ENCODE measurements at regions not wholly inside any gene's neighbourhood (a gene's known extent, or its start where the extent isn't known, plus 50 kb on each side); places are given as distances from the start of the nearest gene placed in this dataset.

- Mint-ChIP-seq H3K36me3 (no peaks in the 10 kb centered on the region), H3K9me3 (no peaks in the 10 kb centered on the region), H3K4me1 (no peaks in the 10 kb centered on the region), H3K4me3 (no peak overlapping the region), H3K27me3 (ENCODE audit: low read depth) (no peaks in the 10 kb centered on the region), H3K27ac (no peak overlapping the region)
- TF ChIP-seq ZNF281 (CRISPR knock-in tag; IDR thresholded peaks at IDR 0.05), result no peak
- no peak for TF ChIP-seq FOXK1 (CRISPR knock-in tag; IDR thresholded peaks at IDR 0.05)
- no peak for TF ChIP-seq NFYB (CRISPR knock-in tag; conservative IDR thresholded peaks at IDR 0.05; ENCODE audit: low read depth)
- TF ChIP-seq TEAD4 (CRISPR knock-in tag; IDR thresholded peaks at IDR 0.05), result no peak
- TF ChIP-seq MXD4 (CRISPR knock-in tag; IDR thresholded peaks at IDR 0.05; ENCODE audit: borderline replicate concordance), result no peak
- TF ChIP-seq ZNF263 (CRISPR knock-in tag; IDR thresholded peaks at IDR 0.05; ENCODE audit: low read depth), result no peak
- TF ChIP-seq ZNF425 (CRISPR knock-in tag; conservative IDR thresholded peaks at IDR 0.05), result no peak
- no peak for TF ChIP-seq STAT6 (CRISPR knock-in tag; conservative IDR thresholded peaks at IDR 0.05; ENCODE audit: low read depth)
- TF ChIP-seq ZNF416 (CRISPR knock-in tag; IDR thresholded peaks at IDR 0.05), result no peak
- no peak for TF ChIP-seq TEAD1 (CRISPR knock-in tag; IDR thresholded peaks at IDR 0.05)
- POLR2A ChIA-PET, result no interaction called here
- DNase-seq (ENCODE audit: low spot score) (no peak), ATAC-seq (no peak)
- CTCF ChIA-PET, result no interaction called here
Observed at GRCh38 chrX:137387646-137388045, 178.3 kb upstream of the ZIC3 start.

GRCh38 chrX:137366018-137366633 is 199.8 kb upstream of the ZIC3 start:
- no peaks in the 10 kb centered on the region for H3K4me1 Mint-ChIP-seq
- no peak overlapping the region for H3K4me3 Mint-ChIP-seq
- ATAC-seq, result no peak
- no peak overlapping the region for H3K27ac Mint-ChIP-seq
- CTCF ChIA-PET, result no interaction called here
- POLR2A ChIA-PET, result no interaction called here
- no peak for DNase-seq (ENCODE audit: low spot score)
- no peaks in the 10 kb centered on the region for H3K9me3 Mint-ChIP-seq
- H3K27me3 Mint-ChIP-seq (ENCODE audit: low read depth), result no peaks in the 10 kb centered on the region
- no peaks in the 10 kb centered on the region for H3K36me3 Mint-ChIP-seq
- TF ChIP-seq ZNF263 (CRISPR knock-in tag; IDR thresholded peaks at IDR 0.05; ENCODE audit: low read depth) (no peak), FOXP1 (CRISPR knock-in tag; IDR thresholded peaks at IDR 0.05; ENCODE audit: borderline replicate concordance) (no peak), IRF2 (CRISPR knock-in tag; IDR thresholded peaks at IDR 0.05; ENCODE audit: borderline replicate concordance, low read depth) (no peak), SMAD4 (CRISPR knock-in tag; IDR thresholded peaks at IDR 0.05) (no peak), PREB (CRISPR knock-in tag; IDR thresholded peaks at IDR 0.05; ENCODE audit: borderline replicate concordance) (no peak), FOXK1 (CRISPR knock-in tag; IDR thresholded peaks at IDR 0.05) (no peak), ZMAT4 (CRISPR knock-in tag; IDR thresholded peaks at IDR 0.05) (no peak), IRF1 (CRISPR knock-in tag; IDR thresholded peaks at IDR 0.05) (no peak), ATF6 (CRISPR knock-in tag; IDR thresholded peaks at IDR 0.05) (no peak), ZNF281 (CRISPR knock-in tag; IDR thresholded peaks at IDR 0.05) (no peak), OVOL2 (CRISPR knock-in tag; IDR thresholded peaks at IDR 0.05; ENCODE audit: borderline replicate concordance) (no peak), ZNF396 (CRISPR knock-in tag; IDR thresholded peaks at IDR 0.05; ENCODE audit: borderline replicate concordance) (no peak)
